K562 (cell line): ENCODE measurements at regions not wholly inside any gene's neighbourhood (a gene's known extent, or its start where the extent isn't known, plus 50 kb on each side); places are given as distances from the start of the nearest gene placed in this dataset.

Experiments
- ATAC-seq: fragments of 200-7000 bp; cut with Tn5 transposase; 3 replicates; pipeline ENCODE4 v1.9.1; 2020; ENCODE audit warnings: moderate library complexity
- BruUV-seq: library from RNA; stranded (reverse); fragments of 400-500 nt; replicated peaks from 2 replicates; lab custom pipeline; 2021; lab: Mats Ljungman, UMichigan
- CTCF ChIA-PET: fragments of 300-600 bp; formaldehyde crosslinking; extraction: SDS; loops from one replicate; lab custom pipeline; 2021; ENCODE audit warnings: low intra/inter-chr PET ratio; lab: Yijun Ruan, JAX
- POLR2A ChIA-PET: fragments of 300-600, 350-650 bp; sonication (Branson Sonifier 250); formaldehyde crosslinking; extraction: SDS; loops from one replicate; lab custom pipeline; 2021; ENCODE audit warnings: antibody characterized with exemption, inconsistent platforms; lab: Yijun Ruan, JAX
- DNase-seq, 4 experiments: peaks; one replicate each; pipeline versions ENCODE4 v3.0.0 to v3.0.0-alpha.2; 2011 to 2018; ENCODE audit warnings: low spot score in 3 of 4, mixed read lengths in 3 of 4; ENCODE audit errors: extremely low read depth in 1 of 4
- FAIRE-seq: peaks from 2 replicates; lab custom pipeline; 2011; peaks lifted over from hg19 to GRCh38; lab: Jason Lieb, UNC
- H2AFZ ChIP-seq: 2 replicates; pipeline ENCODE4 v1.6.0; 2011; ENCODE audit warnings: low read depth, low read length, control low read depth, inconsistent platforms
- H3K27ac ChIP-seq: fragments of 200-600 bp; 3 replicates; pipeline ENCODE4 v1.8.0; 2011; ENCODE audit warnings: low read depth, mild to moderate bottlenecking, control low read depth, inconsistent platforms, low read length, moderate library complexity, mixed read lengths; ENCODE audit errors: extremely low read depth
- H3K27me3 ChIP-seq, 2 experiments: fragments of 300-600 bp in 1 of 2; 2 replicates in 1 of 2; 3 replicates in 1 of 2; pipeline versions ENCODE4 v1.6.0 to v1.8.0; 2011; ENCODE audit warnings: inconsistent platforms in 2 of 2, low read length in 2 of 2, mild to moderate bottlenecking in 1 of 2, mixed read lengths in 1 of 2, moderate library complexity in 1 of 2; ENCODE audit not compliant: control insufficient read depth in 2 of 2, insufficient read depth in 2 of 2
- H3K36me3 ChIP-seq: fragments of 300-600 bp; 3 replicates; pipeline ENCODE4 v1.8.0; 2011; ENCODE audit warnings: mild to moderate bottlenecking, low read length, inconsistent platforms; ENCODE audit not compliant: control insufficient read depth, insufficient read depth
- H3K4me1 ChIP-seq, 2 experiments: fragments of 200-600 bp in 1 of 2; replicated peaks in 1 of 2; 2 replicates in 1 of 2; 3 replicates in 1 of 2; pipeline versions ENCODE4 v1.5.1 to v1.8.0; 2011; ENCODE audit warnings: inconsistent platforms in 2 of 2, low read length in 2 of 2, mild to moderate bottlenecking in 1 of 2, mixed read lengths in 1 of 2, moderate library complexity in 1 of 2; ENCODE audit not compliant: control insufficient read depth in 2 of 2, insufficient read depth in 2 of 2
- H3K4me2 ChIP-seq: 2 replicates; pipeline ENCODE4 v1.6.1; 2011; ENCODE audit warnings: low read length, control low read depth, inconsistent platforms, mixed read lengths; ENCODE audit not compliant: insufficient read depth
- H3K4me3 ChIP-seq: fragments of 200-600 bp; sonication (generic), shearing (Covaris generic); 2 replicates; pipeline ENCODE4 v1.5.1; 2016; ENCODE audit warnings: control low read depth, inconsistent platforms
- H3K79me2 ChIP-seq: fragments of 200-600 bp; 3 replicates; pipeline ENCODE4 v1.8.0; 2011; ENCODE audit warnings: low read length, inconsistent platforms; ENCODE audit not compliant: control insufficient read depth, insufficient read depth
- H3K9ac ChIP-seq, 2 experiments: 2 replicates each; pipeline versions ENCODE4 v1.6.0 to v1.6.1; 2011; ENCODE audit warnings: low read depth in 2 of 2, low read length in 2 of 2, control low read depth in 1 of 2, inconsistent platforms in 1 of 2, mild to moderate bottlenecking in 1 of 2, mixed read lengths in 1 of 2; ENCODE audit not compliant: insufficient read depth in 1 of 2
- H3K9me1 ChIP-seq: one replicate; pipeline ENCODE4 v1.6.0; 2011; ENCODE audit warnings: inconsistent platforms, mild to moderate bottlenecking, low read length, moderate library complexity; ENCODE audit not compliant: control insufficient read depth, insufficient read depth
- H3K9me3 ChIP-seq: replicated peaks from 2 replicates; pipeline ENCODE4 v1.5.1; 2011; ENCODE audit warnings: low read depth, low read length, inconsistent platforms; ENCODE audit not compliant: control insufficient read depth, insufficient read depth
- H4K20me1 ChIP-seq: replicated peaks from 2 replicates; pipeline ENCODE4 v1.6.1; 2011; ENCODE audit warnings: low read length, inconsistent platforms, mixed read lengths; ENCODE audit not compliant: control insufficient read depth, insufficient read depth
- ARHGAP35 ChIP-seq: fragments of 450-650 bp; IDR thresholded peaks from 2 replicates; pipeline ENCODE4 v1.6.1; 2018; ENCODE audit not compliant: partially characterized antibody
- ATF1 ChIP-seq, 2 experiments: fragments of 450-650 bp in 1 of 2; IDR thresholded peaks; 2 replicates each; pipeline ENCODE4 v1.6.1; 2016; ENCODE audit warnings: missing compliant biosample characterization in 1 of 2, missing genetic modification characterization in 1 of 2
- MCM5 ChIP-seq: fragments of 450-650 bp; IDR thresholded peaks from 2 replicates; pipeline ENCODE4 v1.6.1; 2016; ENCODE audit warnings: low read depth
- MTA3 ChIP-seq: fragments of 450-650 bp; formaldehyde crosslinking; IDR thresholded peaks from 2 replicates; pipeline ENCODE4 v1.6.1; 2017; ENCODE audit warnings: mild to moderate bottlenecking, borderline replicate concordance
- WGBS: fragments of 100-300 bp; shearing (Covaris generic); methylation state at CpG from one replicate; pipeline ENCODE4 v1.1.6; 2016; ENCODE audit warnings: low coverage, mixed read lengths; ENCODE audit not compliant: insufficient coverage; ENCODE audit errors: missing lambda C conversion rate; 5-methylcytosine and 5-hydroxymethylcytosine counted together
- in situ Hi-C: fragments of 300-500 bp; cut with MboI; formaldehyde crosslinking; loops from 4 replicates; pipeline ENCODE4 v1.15.0; 2018; ENCODE audit warnings: inconsistent platforms, mixed read lengths
- intact Hi-C: fragments of 100-400 bp; cut with micrococcal nuclease; formaldehyde crosslinking; loops from 2 replicates; pipeline ENCODE4 v1.14.2; 2022
- TF ChIP-seq, protein P1 (sequence below): sonication (generic); formaldehyde crosslinking; IDR thresholded peaks from 2 replicates; pipeline ENCODE4 v1.8.1; 2023; ENCODE audit warnings: missing genetic modification reagents, mild to moderate bottlenecking, borderline replicate concordance

DNA sequence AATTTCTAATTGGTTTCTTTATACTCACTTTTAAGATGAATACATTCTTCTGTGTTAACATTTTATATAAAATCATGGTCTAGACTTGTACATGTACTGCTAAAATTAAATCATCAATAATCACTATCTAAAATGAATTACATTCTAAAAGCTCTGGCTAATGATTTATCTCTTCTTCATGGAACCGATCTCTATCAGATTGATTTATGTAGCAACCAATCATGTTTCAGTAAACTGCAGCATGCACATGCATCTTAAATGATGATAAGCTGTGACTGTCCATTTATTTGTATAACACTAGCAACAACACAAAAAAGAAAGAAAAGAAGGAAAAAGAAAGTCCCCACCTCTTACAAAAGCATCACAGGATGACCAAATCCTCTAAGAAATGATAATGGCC lies 669.2 kb downstream of the NR2F1-AS1 start:
- POLR2A ChIA-PET, result no interaction called here
- no peak for DNase-seq
- no peaks in the 10 kb centered on the region for H3K79me2 ChIP-seq
- no peak overlapping the region for H2AFZ ChIP-seq
- no peaks in the 10 kb centered on the region for H3K36me3 ChIP-seq
- H3K27ac ChIP-seq, result no peak overlapping the region
- H3K9ac ChIP-seq, result no peak overlapping the region
- in situ Hi-C loops (no loop called here), intact Hi-C loops (no loop called here)
- 0% methylated on average over 1 of the region's 1 CpG for WGBS
- H4K20me1 ChIP-seq, result no peaks in the 10 kb centered on the region
- H3K4me1 ChIP-seq, result no peaks in the 10 kb centered on the region
- no TSS peak for BruUV-seq
- H3K27me3 ChIP-seq, result no peaks in the 10 kb centered on the region
- CTCF ChIA-PET, result no interaction called here
- H3K9me3 ChIP-seq, result no peaks in the 10 kb centered on the region
- no peak overlapping the region for H3K4me3 ChIP-seq
- TF ChIP-seq, protein P1, sequence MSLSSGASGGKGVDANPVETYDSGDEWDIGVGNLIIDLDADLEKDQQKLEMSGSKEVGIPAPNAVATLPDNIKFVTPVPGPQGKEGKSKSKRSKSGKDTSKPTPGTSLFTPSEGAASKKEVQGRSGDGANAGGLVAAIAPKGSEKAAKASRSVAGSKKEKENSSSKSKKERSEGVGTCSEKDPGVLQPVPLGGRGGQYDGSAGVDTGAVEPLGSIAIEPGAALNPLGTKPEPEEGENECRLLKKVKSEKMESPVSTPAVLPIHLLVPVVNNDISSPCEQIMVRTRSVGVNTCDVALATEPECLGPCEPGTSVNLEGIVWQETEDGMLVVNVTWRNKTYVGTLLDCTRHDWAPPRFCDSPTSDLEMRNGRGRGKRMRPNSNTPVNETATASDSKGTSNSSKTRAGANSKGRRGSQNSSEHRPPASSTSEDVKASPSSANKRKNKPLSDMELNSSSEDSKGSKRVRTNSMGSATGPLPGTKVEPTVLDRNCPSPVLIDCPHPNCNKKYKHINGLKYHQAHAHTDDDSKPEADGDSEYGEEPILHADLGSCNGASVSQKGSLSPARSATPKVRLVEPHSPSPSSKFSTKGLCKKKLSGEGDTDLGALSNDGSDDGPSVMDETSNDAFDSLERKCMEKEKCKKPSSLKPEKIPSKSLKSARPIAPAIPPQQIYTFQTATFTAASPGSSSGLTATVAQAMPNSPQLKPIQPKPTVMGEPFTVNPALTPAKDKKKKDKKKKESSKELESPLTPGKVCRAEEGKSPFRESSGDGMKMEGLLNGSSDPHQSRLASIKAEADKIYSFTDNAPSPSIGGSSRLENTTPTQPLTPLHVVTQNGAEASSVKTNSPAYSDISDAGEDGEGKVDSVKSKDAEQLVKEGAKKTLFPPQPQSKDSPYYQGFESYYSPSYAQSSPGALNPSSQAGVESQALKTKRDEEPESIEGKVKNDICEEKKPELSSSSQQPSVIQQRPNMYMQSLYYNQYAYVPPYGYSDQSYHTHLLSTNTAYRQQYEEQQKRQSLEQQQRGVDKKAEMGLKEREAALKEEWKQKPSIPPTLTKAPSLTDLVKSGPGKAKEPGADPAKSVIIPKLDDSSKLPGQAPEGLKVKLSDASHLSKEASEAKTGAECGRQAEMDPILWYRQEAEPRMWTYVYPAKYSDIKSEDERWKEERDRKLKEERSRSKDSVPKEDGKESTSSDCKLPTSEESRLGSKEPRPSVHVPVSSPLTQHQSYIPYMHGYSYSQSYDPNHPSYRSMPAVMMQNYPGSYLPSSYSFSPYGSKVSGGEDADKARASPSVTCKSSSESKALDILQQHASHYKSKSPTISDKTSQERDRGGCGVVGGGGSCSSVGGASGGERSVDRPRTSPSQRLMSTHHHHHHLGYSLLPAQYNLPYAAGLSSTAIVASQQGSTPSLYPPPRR (CRISPR knock-in tag), result no peak
- no peak for TF ChIP-seq ATF1 (CRISPR knock-in tag; IDR thresholded peaks at IDR 0.05)
- no peak for TF ChIP-seq ATF1 (tag; IDR thresholded peaks at IDR 0.05)
- no peak for TF ChIP-seq MTA3
- no peak for TF ChIP-seq ARHGAP35
- no peak for TF ChIP-seq MCM5
- no peak overlapping the region for H3K4me2 ChIP-seq
- FAIRE-seq, result no peak
- no peak for ATAC-seq
- H3K9me1 ChIP-seq, result no peaks in the 10 kb centered on the region
